IMR-90 (cell line): ENCODE measurements at regions not wholly inside any gene's neighbourhood (a gene's known extent, or its start where the extent isn't known, plus 50 kb on each side); places are given as distances from the start of the nearest gene placed in this dataset.
A peak's percentile ranks its signal among the peaks of the same experiment; 100 is the strongest.

Experiments used
- ATAC-seq: fragments of 200-7000 bp; cut with Tn5 transposase; 2 replicates; pipeline ENCODE4 v1.9.1; 2020; ENCODE audit warnings: low read depth, mild to moderate bottlenecking, moderate library complexity
- BruUV-seq: library from RNA; stranded (reverse); fragments of 400-500 nt; replicated peaks from 2 replicates; lab custom pipeline; 2021; lab: Mats Ljungman, UMichigan
- CTCF ChIA-PET: fragments of 300-600 bp; formaldehyde crosslinking; extraction: SDS; loops from one replicate; lab custom pipeline; 2021; ENCODE audit warnings: antibody characterized with exemption; lab: Yijun Ruan, JAX
- POLR2A ChIA-PET: fragments of 300-600 bp; sonication (Branson Sonifier 250); formaldehyde crosslinking; loops from one replicate; lab custom pipeline; 2022; ENCODE audit warnings: antibody characterized with exemption; ENCODE audit not compliant: unreplicated experiment; lab: Charles Lee
- DNase-seq: peaks from one replicate; pipeline ENCODE4 v3.0.0; 2013
- H2AFZ ChIP-seq: replicated peaks from 2 replicates; pipeline ENCODE3; 2013; ENCODE audit warnings: low read length, mild to moderate bottlenecking; ENCODE audit not compliant: poor library complexity
- H2AK5ac ChIP-seq: 2 replicates; pipeline ENCODE4 v1.6.1; 2013; ENCODE audit warnings: low read depth, low read length, inconsistent platforms
- H2AK9ac ChIP-seq: replicated peaks from 2 replicates; pipeline ENCODE3; 2013; ENCODE audit warnings: mild to moderate bottlenecking, low read depth, low read length, moderate library complexity; ENCODE audit not compliant: poor library complexity
- H2BK120ac ChIP-seq: 2 replicates; pipeline ENCODE4 v1.6.1; 2013; ENCODE audit warnings: low read depth, low read length, inconsistent platforms
- H2BK15ac ChIP-seq: 3 replicates; pipeline ENCODE4 v1.6.1; 2013; ENCODE audit warnings: low read depth, low read length, inconsistent platforms
- H2BK20ac ChIP-seq: 2 replicates; pipeline ENCODE4 v1.6.1; 2013; ENCODE audit warnings: low read depth, mild to moderate bottlenecking, inconsistent platforms, low read length, moderate library complexity
- H2BK5ac ChIP-seq: 2 replicates; pipeline ENCODE4 v1.6.1; 2013; ENCODE audit warnings: mild to moderate bottlenecking, low read depth, low read length, inconsistent platforms; ENCODE audit not compliant: poor library complexity, severe bottlenecking
- H3K14ac ChIP-seq: replicated peaks from 2 replicates; pipeline ENCODE4 v1.6.1; 2013; ENCODE audit warnings: low read depth, low read length, inconsistent platforms
- H3K18ac ChIP-seq: 2 replicates; pipeline ENCODE4 v1.6.1; 2013; ENCODE audit warnings: low read depth, low read length, control low read depth
- H3K23ac ChIP-seq: 2 replicates; pipeline ENCODE4 v1.6.1; 2013; ENCODE audit warnings: low read depth, low read length, inconsistent platforms
- H3K27ac ChIP-seq: 2 replicates; pipeline ENCODE4 v1.5.1; 2013; ENCODE audit warnings: mild to moderate bottlenecking, control low read depth, low read length; ENCODE audit not compliant: insufficient read depth
- H3K27me3 ChIP-seq: 2 replicates; pipeline ENCODE4 v1.6.1; 2013; ENCODE audit warnings: low read length; ENCODE audit not compliant: control insufficient read depth, insufficient read depth
- H3K36me3 ChIP-seq: 2 replicates; pipeline ENCODE4 v1.6.1; 2013; ENCODE audit warnings: low read length, mixed read lengths; ENCODE audit not compliant: control insufficient read depth, insufficient read depth
- H3K4ac ChIP-seq: 2 replicates; pipeline ENCODE4 v1.6.1; 2013; ENCODE audit warnings: low read depth, low read length, inconsistent platforms
- H3K4me1 ChIP-seq: 2 replicates; pipeline ENCODE4 v1.6.1; 2013; ENCODE audit warnings: low read length, mixed read lengths; ENCODE audit not compliant: control insufficient read depth, insufficient read depth
- H3K4me2 ChIP-seq: 2 replicates; pipeline ENCODE4 v1.6.1; 2013; ENCODE audit warnings: low read depth, mild to moderate bottlenecking, control low read depth, low read length, moderate library complexity
- H3K4me3 ChIP-seq: 2 replicates; pipeline ENCODE4 v1.5.1; 2013; ENCODE audit warnings: low read depth, mild to moderate bottlenecking, control low read depth, low read length, moderate library complexity; ENCODE audit not compliant: insufficient read depth
- H3K56ac ChIP-seq: 2 replicates; pipeline ENCODE4 v1.6.1; 2013; ENCODE audit warnings: low read length, inconsistent platforms; ENCODE audit not compliant: insufficient read depth; ENCODE audit errors: extremely low read depth
- H3K79me1 ChIP-seq, 2 experiments: 2 replicates each; pipeline ENCODE4 v1.6.1; 2013; ENCODE audit warnings: low read length in 2 of 2, inconsistent platforms in 1 of 2, low read depth in 1 of 2
- H3K9ac ChIP-seq: 2 replicates; pipeline ENCODE4 v1.6.1; 2013; ENCODE audit warnings: low read depth, low read length, control low read depth
- H3K9me1 ChIP-seq: 2 replicates; pipeline ENCODE4 v1.6.1; 2013; ENCODE audit warnings: low read length, inconsistent platforms; ENCODE audit not compliant: insufficient read depth
- H3K9me3 ChIP-seq: 2 replicates; pipeline ENCODE4 v1.6.1; 2013; ENCODE audit warnings: low read length; ENCODE audit not compliant: control insufficient read depth, insufficient read depth
- H4K20me1 ChIP-seq: 2 replicates; pipeline ENCODE4 v1.6.1; 2013; ENCODE audit warnings: low read length, inconsistent platforms; ENCODE audit not compliant: insufficient read depth
- H4K5ac ChIP-seq: 2 replicates; pipeline ENCODE4 v1.6.1; 2013; ENCODE audit warnings: mild to moderate bottlenecking, low read depth, low read length, control low read depth
- H4K8ac ChIP-seq, 2 experiments: 2 replicates each; pipeline ENCODE4 v1.6.1; 2013; ENCODE audit warnings: low read depth in 2 of 2, low read length in 2 of 2, control low read depth in 1 of 2, inconsistent platforms in 1 of 2
- H4K91ac ChIP-seq: 2 replicates; pipeline ENCODE4 v1.6.1; 2013; ENCODE audit warnings: low read depth, low read length, inconsistent platforms; ENCODE audit not compliant: insufficient read depth
- CEBPB ChIP-seq: IDR thresholded peaks from 2 replicates; pipeline ENCODE4 v1.6.1; 2012; ENCODE audit warnings: low read depth, low read length, improper control_type of control experiment
- CHD1 ChIP-seq: IDR thresholded peaks from 2 replicates; pipeline ENCODE4 v1.6.1; 2012; ENCODE audit warnings: low read depth, low read length, improper control_type of control experiment
- RFX5 ChIP-seq: IDR thresholded peaks from 2 replicates; pipeline ENCODE4 v1.8.0; 2012; ENCODE audit warnings: low read depth, mild to moderate bottlenecking, low read length, moderate library complexity
- WGBS, 2 experiments: methylation state at CpG; one replicate each; pipeline versions ENCODE4 v1.1.5 to v1.1.7; 2013; ENCODE audit warnings: missing lambda C conversion rate in 2 of 2; ENCODE audit not compliant: insufficient read length in 1 of 2; ENCODE audit errors: extremely low coverage in 2 of 2; 5-methylcytosine and 5-hydroxymethylcytosine counted together
- dilution Hi-C: fragments of 300-500 bp; cut with HindIII; formaldehyde crosslinking; loops from one replicate; pipeline ENCODE4 v1.14.3; 2018; ENCODE audit warnings: low sequenced_read_pairs; ENCODE audit not compliant: unreplicated experiment
- in situ Hi-C: fragments of 300-500 bp; cut with MboI; formaldehyde crosslinking; loops from 3 replicates; pipeline ENCODE4 v1.14.3; 2019; ENCODE audit warnings: low sequenced_read_pairs, inconsistent platforms, mixed read lengths
- intact Hi-C: fragments of 100-400 bp; cut with micrococcal nuclease; formaldehyde crosslinking; loops from 2 replicates; pipeline ENCODE4 v1.10.0; 2022
- TF ChIP-seq, protein P1 (sequence below): fragments of 150-350 bp; IDR thresholded peaks from 2 replicates; pipeline ENCODE4 v1.6.1; 2016; ENCODE audit warnings: low read depth, mild to moderate bottlenecking, low read length, moderate library complexity, borderline replicate concordance
- TF ChIP-seq, protein P2 (sequence below): conservative IDR thresholded peaks from 2 replicates; pipeline ENCODE4 v1.5.1; 2012; ENCODE audit warnings: mild to moderate bottlenecking, low read depth, low read length, improper control_type of control experiment

DNA sequence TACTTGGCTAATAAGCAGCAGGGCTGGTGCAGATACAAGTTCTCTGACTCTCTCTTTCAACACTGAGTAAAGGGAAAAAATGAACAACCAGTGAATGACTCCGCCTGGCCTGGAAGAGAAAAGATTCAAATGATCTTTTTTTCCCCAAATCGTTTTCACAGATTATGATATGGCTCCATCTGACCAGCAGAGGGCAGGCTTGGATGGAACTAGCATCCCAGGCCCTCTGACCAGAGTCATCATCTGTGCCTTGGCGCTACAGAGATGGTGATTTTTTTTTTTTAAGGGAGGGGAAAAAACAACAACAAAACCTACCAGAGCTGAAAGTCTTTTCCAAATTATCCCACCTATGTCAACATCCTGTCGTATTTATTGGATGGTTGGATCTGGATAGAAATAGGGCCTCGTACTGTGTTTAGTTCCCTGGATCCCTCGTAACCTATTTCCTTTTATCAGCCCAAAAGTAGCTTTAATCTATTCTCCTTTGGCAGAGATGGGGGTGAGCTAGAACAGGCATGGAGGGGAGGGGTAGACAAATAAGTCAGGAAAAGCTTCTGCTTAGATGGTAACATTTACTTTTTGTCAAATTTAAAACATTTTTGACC, 69.7 kb downstream of the PRSS23 start (continued):
- TF ChIP-seq, protein P1, sequence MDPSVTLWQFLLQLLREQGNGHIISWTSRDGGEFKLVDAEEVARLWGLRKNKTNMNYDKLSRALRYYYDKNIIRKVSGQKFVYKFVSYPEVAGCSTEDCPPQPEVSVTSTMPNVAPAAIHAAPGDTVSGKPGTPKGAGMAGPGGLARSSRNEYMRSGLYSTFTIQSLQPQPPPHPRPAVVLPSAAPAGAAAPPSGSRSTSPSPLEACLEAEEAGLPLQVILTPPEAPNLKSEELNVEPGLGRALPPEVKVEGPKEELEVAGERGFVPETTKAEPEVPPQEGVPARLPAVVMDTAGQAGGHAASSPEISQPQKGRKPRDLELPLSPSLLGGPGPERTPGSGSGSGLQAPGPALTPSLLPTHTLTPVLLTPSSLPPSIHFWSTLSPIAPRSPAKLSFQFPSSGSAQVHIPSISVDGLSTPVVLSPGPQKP: no peak

DNA sequence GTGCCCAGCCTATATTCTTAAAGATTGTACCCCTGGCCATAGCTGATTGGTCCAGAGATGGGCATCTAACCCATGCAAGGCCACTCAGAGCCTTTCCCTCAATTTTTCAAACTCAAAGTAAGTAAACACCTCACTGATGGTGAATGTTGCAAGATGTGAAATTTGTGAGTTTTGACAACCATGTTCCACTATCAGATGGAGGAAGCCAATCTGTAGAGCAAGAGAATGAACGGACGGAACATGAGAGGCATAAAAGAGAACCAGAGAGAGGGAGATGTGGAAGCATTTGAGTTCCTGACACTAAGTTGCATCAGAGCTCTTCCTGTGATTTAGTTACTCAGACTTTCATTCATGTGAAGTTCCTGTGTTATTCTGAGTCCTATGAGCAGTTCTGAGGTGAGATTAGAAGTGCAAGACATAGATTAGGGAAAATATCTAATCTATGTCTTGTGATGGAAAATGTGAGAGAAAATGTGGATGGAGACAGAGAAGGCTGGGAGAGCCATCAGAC, 73.3 kb downstream of the PRSS23 start:
- Histone ChIP-seq H2AK9ac (no peak overlapping the region), H3K4me1 (peaks cover 3% of the 10 kb centered on the region; the same call in 1 of the 2 replicates), H4K20me1 (no peaks in the 10 kb centered on the region), H3K4me2 (no peak overlapping the region), H2BK15ac (no peak overlapping the region), H3K9me3 (no peaks in the 10 kb centered on the region), H3K56ac (no peak overlapping the region), H3K27me3 (no peaks in the 10 kb centered on the region), H3K14ac (peak overlapping the region; percentile 2; the same call in 1 of the 2 replicates), H4K8ac (no peak overlapping the region), H4K91ac (no peak overlapping the region), H2BK20ac (no peak overlapping the region), H3K4me3 (no peak overlapping the region), H3K23ac (no peak overlapping the region), H2AFZ (no peak overlapping the region), H2BK5ac (no peak overlapping the region), H3K9me1 (peaks cover 8% of the 10 kb centered on the region; the same call in 1 of the 2 replicates), H2BK120ac (no peak overlapping the region), H3K36me3 (no peaks in the 10 kb centered on the region), H3K79me1 (no peaks in the 10 kb centered on the region), H3K18ac (no peak overlapping the region), H3K27ac (no peak overlapping the region), H3K9ac (no peak overlapping the region), H2AK5ac (no peak overlapping the region), H4K5ac (no peak overlapping the region), H3K4ac (no peak overlapping the region)
- intact Hi-C loops: no loop called here
- dilution Hi-C loops: no loop called here
- in situ Hi-C loops: no loop called here
- ChIA-PET CTCF (interaction anchor here (0.8 kb wide), 1 partner anchor 35 kb away, joined by 5 read pairs; no protein-coding TSS in a partner anchor), POLR2A (no interaction called here)
- peak; percentile 31 for DNase-seq
- ATAC-seq: no peak
- BruUV-seq: no TSS peak
- WGBS, 2 experiments: no CpG with 5 or more reads among the region's 2 CpGs
- no peak for TF ChIP-seq CHD1
- TF ChIP-seq CEBPB: peak; percentile 30; the same call in 1 of the 2 replicates
- TF ChIP-seq, protein P2, sequence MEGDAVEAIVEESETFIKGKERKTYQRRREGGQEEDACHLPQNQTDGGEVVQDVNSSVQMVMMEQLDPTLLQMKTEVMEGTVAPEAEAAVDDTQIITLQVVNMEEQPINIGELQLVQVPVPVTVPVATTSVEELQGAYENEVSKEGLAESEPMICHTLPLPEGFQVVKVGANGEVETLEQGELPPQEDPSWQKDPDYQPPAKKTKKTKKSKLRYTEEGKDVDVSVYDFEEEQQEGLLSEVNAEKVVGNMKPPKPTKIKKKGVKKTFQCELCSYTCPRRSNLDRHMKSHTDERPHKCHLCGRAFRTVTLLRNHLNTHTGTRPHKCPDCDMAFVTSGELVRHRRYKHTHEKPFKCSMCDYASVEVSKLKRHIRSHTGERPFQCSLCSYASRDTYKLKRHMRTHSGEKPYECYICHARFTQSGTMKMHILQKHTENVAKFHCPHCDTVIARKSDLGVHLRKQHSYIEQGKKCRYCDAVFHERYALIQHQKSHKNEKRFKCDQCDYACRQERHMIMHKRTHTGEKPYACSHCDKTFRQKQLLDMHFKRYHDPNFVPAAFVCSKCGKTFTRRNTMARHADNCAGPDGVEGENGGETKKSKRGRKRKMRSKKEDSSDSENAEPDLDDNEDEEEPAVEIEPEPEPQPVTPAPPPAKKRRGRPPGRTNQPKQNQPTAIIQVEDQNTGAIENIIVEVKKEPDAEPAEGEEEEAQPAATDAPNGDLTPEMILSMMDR: no peak
- TF ChIP-seq RFX5: no peak
